ENCODE measurements at regions not wholly inside any gene's neighbourhood (a gene's known extent, or its start where the extent isn't known, plus 50 kb on each side); places are given as distances from the start of the nearest gene placed in this dataset.

DNA sequence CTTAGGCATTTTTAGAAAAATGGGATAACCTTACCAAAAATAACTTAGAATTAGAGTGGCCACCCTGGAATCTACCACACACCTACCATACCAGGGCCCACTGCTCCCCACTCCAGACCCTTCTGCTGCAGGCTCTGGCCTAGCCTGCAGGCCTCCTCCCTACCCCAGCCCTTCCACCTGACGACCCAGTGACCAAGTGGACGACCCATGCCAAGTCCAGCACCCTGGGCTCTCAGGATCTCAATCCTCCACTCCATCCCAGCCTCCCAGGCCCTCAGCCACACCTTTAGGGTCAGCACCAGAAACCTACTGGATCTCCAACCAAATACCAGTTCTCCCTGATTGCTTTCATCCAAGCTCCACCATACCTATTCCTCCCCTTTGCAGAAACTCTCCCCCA is 145.8 kb downstream of the TPRA1 start:
- TF ChIP-seq, protein P1, sequence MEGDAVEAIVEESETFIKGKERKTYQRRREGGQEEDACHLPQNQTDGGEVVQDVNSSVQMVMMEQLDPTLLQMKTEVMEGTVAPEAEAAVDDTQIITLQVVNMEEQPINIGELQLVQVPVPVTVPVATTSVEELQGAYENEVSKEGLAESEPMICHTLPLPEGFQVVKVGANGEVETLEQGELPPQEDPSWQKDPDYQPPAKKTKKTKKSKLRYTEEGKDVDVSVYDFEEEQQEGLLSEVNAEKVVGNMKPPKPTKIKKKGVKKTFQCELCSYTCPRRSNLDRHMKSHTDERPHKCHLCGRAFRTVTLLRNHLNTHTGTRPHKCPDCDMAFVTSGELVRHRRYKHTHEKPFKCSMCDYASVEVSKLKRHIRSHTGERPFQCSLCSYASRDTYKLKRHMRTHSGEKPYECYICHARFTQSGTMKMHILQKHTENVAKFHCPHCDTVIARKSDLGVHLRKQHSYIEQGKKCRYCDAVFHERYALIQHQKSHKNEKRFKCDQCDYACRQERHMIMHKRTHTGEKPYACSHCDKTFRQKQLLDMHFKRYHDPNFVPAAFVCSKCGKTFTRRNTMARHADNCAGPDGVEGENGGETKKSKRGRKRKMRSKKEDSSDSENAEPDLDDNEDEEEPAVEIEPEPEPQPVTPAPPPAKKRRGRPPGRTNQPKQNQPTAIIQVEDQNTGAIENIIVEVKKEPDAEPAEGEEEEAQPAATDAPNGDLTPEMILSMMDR (IDR thresholded peaks at IDR 0.05; ENCODE audit: low read length): no peak
- no peak for TF ChIP-seq EZH2 (IDR thresholded peaks at IDR 0.05; ENCODE audit: borderline replicate concordance, low read length)

Measured in OCI-LY1 (cell line).